ENCODE measurements at regions not wholly inside any gene's neighbourhood (a gene's known extent, or its start where the extent isn't known, plus 50 kb on each side); places are given as distances from the start of the nearest gene placed in this dataset.
"Not testable (repeated sequence)": the region's sequence is repeated elsewhere in the genome, so short reads cannot be mapped to it uniquely, and the experiment has no call there.

- DNase-seq (ENCODE audit: extremely low read depth in 1 of 4, low spot score in 3 of 4); H3K36me3 ChIP-seq (ENCODE audit: control insufficient read depth, insufficient read depth, low read length); CTCF ChIA-PET (ENCODE audit: low intra/inter-chr PET ratio); H2AFZ ChIP-seq (ENCODE audit: low read depth, low read length); H3K9me3 ChIP-seq (replicated peaks; ENCODE audit: control insufficient read depth, insufficient read depth, low read depth, low read length); H3K27me3 ChIP-seq (ENCODE audit: control insufficient read depth in 2 of 2, insufficient read depth in 2 of 2, low read length in 2 of 2); H3K4me2 ChIP-seq (ENCODE audit: insufficient read depth, low read length); H4K20me1 ChIP-seq (replicated peaks; ENCODE audit: control insufficient read depth, insufficient read depth, low read length); H3K4me1 ChIP-seq (replicated peaks in 1 of 2; ENCODE audit: control insufficient read depth in 2 of 2, insufficient read depth in 2 of 2, low read length in 2 of 2); FAIRE-seq; H3K9me1 ChIP-seq (ENCODE audit: control insufficient read depth, insufficient read depth, low read length); H3K79me2 ChIP-seq (ENCODE audit: control insufficient read depth, insufficient read depth, low read length); H3K27ac ChIP-seq (ENCODE audit: extremely low read depth, low read depth, low read length); POLR2A ChIA-PET; H3K9ac ChIP-seq (ENCODE audit: insufficient read depth in 1 of 2, low read depth in 2 of 2, low read length in 2 of 2); intact Hi-C loops (cut with micrococcal nuclease); BruUV-seq (replicated peaks); H3K4me3 ChIP-seq: not testable (repeated sequence)
- 0 out of 4 replicates have a peak, but pooled peaks of 1 of the 2 experiments have one; percentile 17 for TF ChIP-seq RAD21 (CRISPR knock-in tag; conservative IDR thresholded peaks at IDR 0.05 in 1 of 2, IDR thresholded peaks at IDR 0.05 in 1 of 2)
- peak in 2 of 3 experiments; percentile 12 to 34; a peak in 2 of 6 replicates for TF ChIP-seq CTCF (IDR thresholded peaks at IDR 0.05 in 2 of 3, conservative IDR thresholded peaks at IDR 0.05 in 1 of 3; ENCODE audit: insufficient read depth in 2 of 3, low read depth in 1 of 3, low read length in 3 of 3)
- in situ Hi-C loops (cut with MboI) = loop anchor here (25.0 kb wide), 1 partner anchor 661 kb away; no protein-coding TSS in a partner anchor
- ATAC-seq = 0 out of 3 replicates have a peak, but pooled peaks have one; percentile 27
- 8% methylated on average over 32 of the region's 33 CpGs for WGBS (ENCODE audit: insufficient coverage, low coverage, missing lambda C conversion rate)
Observed at GRCh38 chr22:11597666-11598358, 3930.2 kb upstream of the OR11H1 start.

Measured in K562 (cell line).